OCI-LY7 (cell line): ENCODE measurements at regions not wholly inside any gene's neighbourhood (a gene's known extent, or its start where the extent isn't known, plus 50 kb on each side); places are given as distances from the start of the nearest gene placed in this dataset.

ENCODE experiments used
- BruUV-seq: library from RNA; stranded (reverse); fragments of 400-500 nt; replicated peaks from 2 replicates; lab custom pipeline; 2021; lab: Mats Ljungman, UMichigan
- CTCF ChIA-PET: fragments of 300-600 bp; sonication (Branson Sonifier 250); formaldehyde crosslinking; loops from one replicate; lab custom pipeline; 2022; ENCODE audit warnings: antibody characterized with exemption; ENCODE audit not compliant: unreplicated experiment; lab: Charles Lee
- POLR2A ChIA-PET: fragments of 300-600 bp; sonication (Branson Sonifier 250); formaldehyde crosslinking; loops from one replicate; lab custom pipeline; 2022; ENCODE audit warnings: antibody characterized with exemption; lab: Charles Lee
- DNase-seq: peaks from one replicate; pipeline ENCODE4 v3.0.0-alpha.2; 2015; ENCODE audit warnings: low spot score
- H2AFZ ChIP-seq: fragments of 200-600 bp; sonication (generic), shearing (Covaris generic); 2 replicates; pipeline ENCODE4 v1.6.1; 2014; ENCODE audit warnings: mild to moderate bottlenecking, antibody characterized with exemption, low read length, moderate library complexity
- H3K27ac ChIP-seq: fragments of 200-600 bp; sonication (generic); 2 replicates; pipeline ENCODE4 v1.5.1; 2014; ENCODE audit warnings: mixed run types, low read depth, mild to moderate bottlenecking, moderate library complexity, low read length, inconsistent platforms; ENCODE audit not compliant: poor library complexity, severe bottlenecking
- H3K36me3 ChIP-seq: fragments of 200-600 bp; sonication (generic); 2 replicates; pipeline ENCODE4 v1.6.1; 2014; ENCODE audit warnings: mild to moderate bottlenecking, antibody characterized with exemption, low read length, moderate library complexity, mixed read lengths; ENCODE audit not compliant: insufficient read depth
- H3K4me1 ChIP-seq: fragments of 200-600 bp; sonication (generic); 2 replicates; pipeline ENCODE4 v1.5.1; 2014; ENCODE audit warnings: mild to moderate bottlenecking, low read length; ENCODE audit not compliant: insufficient read depth, poor library complexity, severe bottlenecking
- H3K4me2 ChIP-seq: fragments of 200-600 bp; sonication (generic); 2 replicates; pipeline ENCODE4 v1.6.1; 2014; ENCODE audit warnings: mild to moderate bottlenecking, low read length
- H3K4me3 ChIP-seq: fragments of 200-600 bp; sonication (generic); 2 replicates; pipeline ENCODE4 v1.5.1; 2014; ENCODE audit warnings: mild to moderate bottlenecking, low read depth, low read length; ENCODE audit not compliant: poor library complexity, severe bottlenecking
- H3K79me2 ChIP-seq: fragments of 200-600 bp; sonication (generic); 2 replicates; pipeline ENCODE4 v1.6.1; 2016; ENCODE audit warnings: low read depth, mild to moderate bottlenecking, low read length, moderate library complexity, mixed read lengths; ENCODE audit not compliant: insufficient read depth
- H3K9me2 ChIP-seq: fragments of 200-600 bp; sonication (generic); 2 replicates; pipeline ENCODE4 v1.6.1; 2016; ENCODE audit warnings: mild to moderate bottlenecking, low read length, mixed read lengths; ENCODE audit not compliant: insufficient read depth
- H3K9me3 ChIP-seq: fragments of 200-600 bp; sonication (generic); 2 replicates; pipeline ENCODE4 v1.6.1; 2014; ENCODE audit warnings: mild to moderate bottlenecking, mixed run types, low read length, mixed read lengths
- H4K20me1 ChIP-seq: fragments of 200-600 bp; sonication (generic); 2 replicates; pipeline ENCODE4 v1.6.1; 2014; ENCODE audit warnings: mild to moderate bottlenecking, antibody characterized with exemption, low read length, moderate library complexity, mixed read lengths; ENCODE audit not compliant: insufficient read depth
- EZH2phosphoT487 ChIP-seq: fragments of 200-600 bp; sonication (generic); IDR thresholded peaks from 2 replicates; pipeline ENCODE4 v1.6.1; 2018; ENCODE audit warnings: low read depth, borderline replicate concordance, mild to moderate bottlenecking, mixed run types, antibody characterized with exemption, low read length, moderate library complexity, mixed read lengths
- intact Hi-C: fragments of 100-400 bp; cut with micrococcal nuclease; formaldehyde crosslinking; loops from one replicate; pipeline ENCODE4 v1.10.0; 2022; ENCODE audit not compliant: unreplicated experiment
- TF ChIP-seq, protein P1 (sequence below): fragments of 200-600 bp; sonication (generic); conservative IDR thresholded peaks from 2 replicates; pipeline ENCODE4 v1.5.1; 2014; ENCODE audit warnings: mild to moderate bottlenecking, antibody characterized with exemption, low read length, moderate library complexity, mixed read lengths

DNA sequence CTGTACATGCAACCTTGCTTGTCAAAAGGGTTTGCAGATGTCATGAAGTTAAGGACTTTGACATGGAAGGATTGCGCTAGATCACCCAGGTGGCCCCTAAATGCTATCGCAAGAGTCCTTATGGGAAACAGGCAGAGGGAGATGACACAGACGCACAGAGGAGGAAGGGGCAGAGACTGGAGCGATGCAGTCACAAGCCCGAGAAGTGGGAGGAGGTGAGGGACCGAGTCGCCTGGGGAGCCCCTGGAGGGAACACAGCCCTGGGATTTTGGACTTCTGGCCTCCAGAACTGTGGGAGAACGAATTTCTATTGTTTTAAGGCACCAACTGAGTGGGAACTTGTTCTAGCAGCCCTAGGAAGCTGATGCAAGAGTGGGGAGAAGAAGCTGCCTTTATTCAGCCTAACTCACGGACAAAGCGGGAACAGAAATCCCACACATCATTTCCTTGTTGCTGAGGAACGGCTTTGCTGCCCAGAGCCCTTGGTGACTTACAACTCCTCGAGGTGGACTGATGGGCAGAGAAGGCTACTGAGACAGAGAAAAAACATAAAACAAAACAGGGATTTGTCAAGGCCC, 434.0 kb downstream of the PREX1 start:
- no peak overlapping the region for H3K4me2 ChIP-seq

DNA sequence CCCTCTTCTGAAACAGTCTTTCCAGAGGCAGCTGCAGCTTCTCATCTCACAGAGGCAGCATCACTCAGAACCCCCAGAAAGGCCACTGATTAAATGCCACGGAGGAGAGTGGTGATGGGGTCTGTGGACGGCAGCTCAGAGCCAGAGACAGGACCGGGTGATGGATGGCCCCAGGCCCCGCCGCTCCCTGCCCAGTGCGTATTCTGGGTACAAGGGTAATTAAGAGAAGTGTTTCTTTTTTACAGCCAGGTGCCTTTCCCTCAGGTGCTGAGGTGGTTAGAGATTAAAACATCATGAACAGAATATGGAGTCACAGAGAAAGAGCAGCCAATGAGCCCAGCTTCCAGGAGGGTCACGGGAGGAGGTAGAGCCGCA, 434.5 kb downstream of the PREX1 start:
- no peak overlapping the region for H3K4me2 ChIP-seq
- ChIA-PET POLR2A (no interaction called here), CTCF (no interaction called here)
- H2AFZ ChIP-seq = no peak overlapping the region
- no peaks in the 10 kb centered on the region for H3K79me2 ChIP-seq
- H3K4me3 ChIP-seq = no peak overlapping the region
- H3K36me3 ChIP-seq = no peaks in the 10 kb centered on the region
- no TSS peak for BruUV-seq
- DNase-seq = no peak
- H4K20me1 ChIP-seq = no peaks in the 10 kb centered on the region
- intact Hi-C loops = no loop called here
- no peak overlapping the region for H3K27ac ChIP-seq
- no peaks in the 10 kb centered on the region for H3K9me2 ChIP-seq
- no peak for TF ChIP-seq EZH2phosphoT487
- TF ChIP-seq, protein P1, sequence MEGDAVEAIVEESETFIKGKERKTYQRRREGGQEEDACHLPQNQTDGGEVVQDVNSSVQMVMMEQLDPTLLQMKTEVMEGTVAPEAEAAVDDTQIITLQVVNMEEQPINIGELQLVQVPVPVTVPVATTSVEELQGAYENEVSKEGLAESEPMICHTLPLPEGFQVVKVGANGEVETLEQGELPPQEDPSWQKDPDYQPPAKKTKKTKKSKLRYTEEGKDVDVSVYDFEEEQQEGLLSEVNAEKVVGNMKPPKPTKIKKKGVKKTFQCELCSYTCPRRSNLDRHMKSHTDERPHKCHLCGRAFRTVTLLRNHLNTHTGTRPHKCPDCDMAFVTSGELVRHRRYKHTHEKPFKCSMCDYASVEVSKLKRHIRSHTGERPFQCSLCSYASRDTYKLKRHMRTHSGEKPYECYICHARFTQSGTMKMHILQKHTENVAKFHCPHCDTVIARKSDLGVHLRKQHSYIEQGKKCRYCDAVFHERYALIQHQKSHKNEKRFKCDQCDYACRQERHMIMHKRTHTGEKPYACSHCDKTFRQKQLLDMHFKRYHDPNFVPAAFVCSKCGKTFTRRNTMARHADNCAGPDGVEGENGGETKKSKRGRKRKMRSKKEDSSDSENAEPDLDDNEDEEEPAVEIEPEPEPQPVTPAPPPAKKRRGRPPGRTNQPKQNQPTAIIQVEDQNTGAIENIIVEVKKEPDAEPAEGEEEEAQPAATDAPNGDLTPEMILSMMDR = no peak
- no peaks in the 10 kb centered on the region for H3K4me1 ChIP-seq
- no peaks in the 10 kb centered on the region for H3K9me3 ChIP-seq

More for the DNA sequence above, 434.0 kb downstream of the PREX1 start:
- Histone ChIP-seq H3K4me1 (no peaks in the 10 kb centered on the region), H3K27ac (no peak overlapping the region), H3K36me3 (no peaks in the 10 kb centered on the region), H2AFZ (no peak overlapping the region), H4K20me1 (no peaks in the 10 kb centered on the region), H3K4me3 (no peak overlapping the region), H3K9me2 (no peaks in the 10 kb centered on the region), H3K79me2 (no peaks in the 10 kb centered on the region), H3K9me3 (no peaks in the 10 kb centered on the region)
- DNase-seq = no peak
- POLR2A ChIA-PET = interaction anchor here (0.5 to 0.6 kb wide), 2 partner anchors 85 to 86 kb away, joined by 3 to 5 read pairs; no protein-coding TSS in a partner anchor
- intact Hi-C loops = no loop called here
- CTCF ChIA-PET = no interaction called here
- BruUV-seq = no TSS peak
- TF ChIP-seq EZH2phosphoT487 = no peak
- TF ChIP-seq, protein P1 = no peak

DNA sequence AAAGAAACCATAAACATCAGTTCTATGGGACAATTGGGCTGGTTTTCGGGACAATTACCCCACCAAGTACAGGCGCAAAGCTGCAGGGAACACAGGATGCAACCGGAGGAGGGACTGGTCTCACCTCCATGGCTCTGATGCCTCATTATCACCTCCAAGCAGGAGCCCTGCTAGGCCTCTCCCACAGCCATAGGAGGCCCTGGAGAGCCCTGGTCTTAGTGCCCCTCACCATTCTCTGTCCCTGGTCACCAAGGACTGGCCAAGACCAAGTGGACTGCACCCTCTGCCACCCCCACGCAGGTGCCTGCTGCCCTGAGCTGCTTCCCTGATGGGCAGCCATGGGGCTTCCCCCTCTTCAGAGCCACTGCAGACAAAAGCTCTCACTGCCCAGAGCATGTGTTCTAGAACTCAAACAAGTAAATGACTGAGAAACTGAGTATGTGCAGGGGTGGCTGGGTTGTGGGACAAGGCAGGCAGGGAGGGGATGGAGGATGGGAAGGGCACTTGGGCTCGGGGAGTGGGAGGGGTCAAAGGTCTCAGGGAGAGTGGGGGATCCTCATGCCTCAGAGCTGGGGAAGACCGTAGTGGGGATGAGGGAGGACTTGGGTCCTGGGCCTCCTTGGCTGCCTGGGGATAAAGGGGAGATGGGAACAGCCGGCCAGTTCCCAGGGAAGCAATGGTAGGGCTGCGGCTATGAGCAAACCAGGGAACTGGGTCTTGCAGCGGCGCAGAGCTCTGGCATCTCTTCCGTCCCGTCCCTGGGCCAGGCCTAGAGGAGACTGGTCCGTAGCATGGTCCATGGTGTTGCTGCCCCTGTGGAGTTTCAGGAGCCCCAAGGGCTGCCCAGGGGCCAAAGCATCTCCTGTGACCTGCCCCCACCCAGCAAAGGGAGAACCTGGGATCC, 435.1 kb downstream of the PREX1 start:
- Histone ChIP-seq H2AFZ (no peak overlapping the region), H3K4me2 (no peak overlapping the region), H3K9me3 (no peaks in the 10 kb centered on the region), H3K27ac (no peak overlapping the region), H3K4me1 (no peaks in the 10 kb centered on the region), H3K4me3 (no peak overlapping the region), H3K79me2 (no peaks in the 10 kb centered on the region), H3K9me2 (no peaks in the 10 kb centered on the region), H3K36me3 (no peaks in the 10 kb centered on the region), H4K20me1 (no peaks in the 10 kb centered on the region)
- ChIA-PET POLR2A (no interaction called here), CTCF (no interaction called here)
- DNase-seq = no peak
- TF ChIP-seq EZH2phosphoT487 = no peak
- TF ChIP-seq, protein P1 = no peak
- no TSS peak for BruUV-seq
- intact Hi-C loops = no loop called here
